H9 (cell line): ENCODE measurements at regions not wholly inside any gene's neighbourhood (a gene's known extent, or its start where the extent isn't known, plus 50 kb on each side); places are given as distances from the start of the nearest gene placed in this dataset.
A peak's percentile ranks its signal among the peaks of the same experiment; 100 is the strongest.

Experiments used
- DNase-seq: peaks from one replicate; pipeline ENCODE4 v3.0.0-alpha.2; 2017
- H2AFZ ChIP-seq: one replicate; pipeline ENCODE4 v1.6.1; 2013; ENCODE audit warnings: mild to moderate bottlenecking, low read length, control low read depth, moderate library complexity
- H2AK5ac ChIP-seq: 2 replicates; pipeline ENCODE4 v1.6.1; 2013; ENCODE audit warnings: low read length, control low read depth, mixed read lengths; ENCODE audit not compliant: insufficient read length
- H2BK120ac ChIP-seq: one replicate; pipeline ENCODE4 v1.6.1; 2013; ENCODE audit warnings: low read depth, mild to moderate bottlenecking, low read length, control low read depth, inconsistent platforms; ENCODE audit not compliant: poor library complexity, severe bottlenecking
- H2BK12ac ChIP-seq: 2 replicates; pipeline ENCODE4 v1.6.1; 2013; ENCODE audit warnings: low read length, control low read depth, mixed read lengths, low read depth; ENCODE audit not compliant: insufficient read length
- H2BK15ac ChIP-seq: 2 replicates; pipeline ENCODE4 v1.6.1; 2013; ENCODE audit warnings: low read depth, low read length, control low read depth
- H2BK20ac ChIP-seq: one replicate; pipeline ENCODE4 v1.6.1; 2013; ENCODE audit warnings: low read depth, mild to moderate bottlenecking, low read length, control low read depth, inconsistent platforms; ENCODE audit not compliant: poor library complexity, severe bottlenecking
- H2BK5ac ChIP-seq: 2 replicates; pipeline ENCODE4 v1.6.1; 2013; ENCODE audit warnings: low read length, control low read depth, mixed read lengths; ENCODE audit not compliant: insufficient read length
- H3K14ac ChIP-seq: 2 replicates; pipeline ENCODE4 v1.6.1; 2013; ENCODE audit warnings: low read length, control low read depth; ENCODE audit not compliant: insufficient read depth
- H3K18ac ChIP-seq: 2 replicates; pipeline ENCODE4 v1.6.1; 2013; ENCODE audit warnings: low read depth, mild to moderate bottlenecking, mixed read lengths, low read length, control low read depth; ENCODE audit not compliant: insufficient read length
- H3K23ac ChIP-seq: 2 replicates; pipeline ENCODE4 v1.6.1; 2013; ENCODE audit warnings: low read length, control low read depth, mixed read lengths, low read depth; ENCODE audit not compliant: insufficient read length
- H3K23me2 ChIP-seq: 2 replicates; pipeline ENCODE4 v1.6.1; 2013; ENCODE audit warnings: low read depth, mild to moderate bottlenecking, mixed read lengths, low read length, control low read depth; ENCODE audit not compliant: insufficient read length, poor library complexity, severe bottlenecking
- H3K27ac ChIP-seq: 2 replicates; pipeline ENCODE4 v1.5.1; 2013; ENCODE audit warnings: low read length, control low read depth, mixed read lengths, low read depth; ENCODE audit not compliant: insufficient read length
- H3K27me3 ChIP-seq: 2 replicates; pipeline ENCODE4 v1.6.1; 2013; ENCODE audit warnings: low read length, control low read depth, inconsistent platforms; ENCODE audit not compliant: insufficient read depth
- H3K4ac ChIP-seq: 2 replicates; pipeline ENCODE4 v1.6.1; 2013; ENCODE audit warnings: low read depth, mild to moderate bottlenecking, control low read depth, inconsistent platforms, low read length, moderate library complexity
- H3K4me1 ChIP-seq: 2 replicates; pipeline ENCODE4 v1.6.1; 2013; ENCODE audit warnings: low read length, control low read depth, inconsistent platforms; ENCODE audit not compliant: insufficient read depth
- H3K4me2 ChIP-seq: 2 replicates; pipeline ENCODE4 v1.6.1; 2013; ENCODE audit warnings: low read length, control low read depth, mixed read lengths; ENCODE audit not compliant: insufficient read length, insufficient read depth
- H3K56ac ChIP-seq: 2 replicates; pipeline ENCODE4 v1.6.1; 2013; ENCODE audit warnings: low read depth, mild to moderate bottlenecking, mixed read lengths, low read length, control low read depth; ENCODE audit not compliant: insufficient read length
- H3K79me1 ChIP-seq: 2 replicates; pipeline ENCODE4 v1.6.1; 2013; ENCODE audit warnings: low read depth, mild to moderate bottlenecking, moderate library complexity, low read length, control low read depth, inconsistent platforms; ENCODE audit not compliant: insufficient read depth, poor library complexity, severe bottlenecking
- H3K79me2 ChIP-seq: 2 replicates; pipeline ENCODE4 v1.6.1; 2013; ENCODE audit warnings: low read length, control low read depth, inconsistent platforms; ENCODE audit not compliant: insufficient read depth
- H3K9ac ChIP-seq: 2 replicates; pipeline ENCODE4 v1.6.1; 2013; ENCODE audit warnings: low read length, control low read depth, mixed read lengths; ENCODE audit not compliant: insufficient read length; ENCODE audit errors: extremely low read depth
- H3K9me3 ChIP-seq: one replicate; pipeline ENCODE4 v1.6.1; 2013; ENCODE audit warnings: low read depth, low read length, inconsistent platforms; ENCODE audit not compliant: control insufficient read depth
- H3T11ph ChIP-seq: one replicate; pipeline ENCODE4 v1.6.1; 2013; ENCODE audit warnings: mild to moderate bottlenecking, low read length, control low read depth, inconsistent platforms
- H4K20me1 ChIP-seq: one replicate; pipeline ENCODE4 v1.6.1; 2013; ENCODE audit not compliant: control insufficient read depth, insufficient read length, insufficient read depth
- H4K5ac ChIP-seq: 2 replicates; pipeline ENCODE4 v1.6.1; 2013; ENCODE audit warnings: low read depth, mild to moderate bottlenecking, mixed read lengths, low read length, control low read depth; ENCODE audit not compliant: insufficient read length
- H4K8ac ChIP-seq: replicated peaks from 2 replicates; pipeline ENCODE4 v1.6.1; 2013; ENCODE audit warnings: low read length, control low read depth, mixed read lengths, low read depth; ENCODE audit not compliant: insufficient read length
- H4K91ac ChIP-seq: 2 replicates; pipeline ENCODE4 v1.6.1; 2013; ENCODE audit warnings: low read depth, mild to moderate bottlenecking, moderate library complexity, mixed read lengths, low read length, control low read depth; ENCODE audit not compliant: insufficient read length
- H3K27ac Mint-ChIP-seq, 3 experiments: 2 replicates in 2 of 3; 3 replicates in 1 of 3; pipeline ENCODE4 v1.8.0; 2020 to 2021; ENCODE audit warnings: mixed read lengths in 3 of 3, mild to moderate bottlenecking in 1 of 3, moderate library complexity in 1 of 3
- H3K27me3 Mint-ChIP-seq: 2 replicates; pipeline ENCODE4 v1.8.0; 2021; ENCODE audit warnings: low read depth, mild to moderate bottlenecking, moderate library complexity, mixed read lengths
- H3K36me3 Mint-ChIP-seq, 3 experiments: 2 replicates in 2 of 3; 3 replicates in 1 of 3; pipeline ENCODE4 v1.8.0; 2020 to 2021; ENCODE audit warnings: low read depth in 3 of 3, mixed read lengths in 3 of 3; ENCODE audit not compliant: insufficient read depth in 1 of 3
- H3K4me1 Mint-ChIP-seq, 2 experiments: 2 replicates each; pipeline ENCODE4 v1.8.0; 2020; ENCODE audit warnings: mixed read lengths in 2 of 2
- H3K4me3 Mint-ChIP-seq, 2 experiments: 2 replicates in 1 of 2; 3 replicates in 1 of 2; pipeline ENCODE4 v1.8.0; 2020 to 2021; ENCODE audit warnings: mild to moderate bottlenecking in 2 of 2, mixed read lengths in 2 of 2, moderate library complexity in 1 of 2
- H3K9me3 Mint-ChIP-seq, 2 experiments: 2 replicates in 1 of 2; 3 replicates in 1 of 2; pipeline ENCODE4 v1.8.0; 2020; ENCODE audit warnings: mild to moderate bottlenecking in 2 of 2, mixed read lengths in 2 of 2, moderate library complexity in 1 of 2
- CTCF ChIP-seq: fragments of 200-600 bp; sonication (generic); conservative IDR thresholded peaks from 3 replicates; pipeline ENCODE4 v1.8.0; 2021; ENCODE audit warnings: antibody characterized with exemption, mild to moderate bottlenecking
- WGBS: extraction: QIAGEN DNeasy Blood & Tissue Kit; methylation state at CpG from one replicate; pipeline ENCODE4 v1.1.7; 2013; ENCODE audit warnings: missing lambda C conversion rate, low lambda C conversion rate, mixed read lengths; ENCODE audit not compliant: insufficient read length; ENCODE audit errors: extremely low coverage; 5-methylcytosine and 5-hydroxymethylcytosine counted together

- Histone ChIP-seq H2BK15ac (no peak overlapping the region), H4K8ac (no peak overlapping the region), H3K23me2 (no peaks in the 10 kb centered on the region), H2AFZ (no peak overlapping the region), H3K79me1 (no peaks in the 10 kb centered on the region), H4K20me1 (no peaks in the 10 kb centered on the region), H2BK120ac (no peak overlapping the region), H2AK5ac (no peak overlapping the region), H2BK20ac (no peak overlapping the region), H3K4ac (no peak overlapping the region), H3K18ac (no peak overlapping the region), H3K23ac (no peak overlapping the region), H3K27me3 (no peaks in the 10 kb centered on the region), H3K9ac (no peak overlapping the region), H3K4me1 (no peaks in the 10 kb centered on the region), H3K27ac (no peak overlapping the region), H3K9me3 (no peaks in the 10 kb centered on the region), H3K4me2 (no peak overlapping the region), H3K14ac (no peak overlapping the region), H3K56ac (no peak overlapping the region), H3K79me2 (no peaks in the 10 kb centered on the region), H2BK12ac (no peak overlapping the region), H4K5ac (no peak overlapping the region), H4K91ac (no peak overlapping the region), H2BK5ac (no peak overlapping the region), H3T11ph (no peak overlapping the region)
- DNase-seq: no peak
- WGBS: no CpG with 5 or more reads among the region's 5 CpGs
- Mint-ChIP-seq H3K36me3 (peaks cover 0 to 25% (median 2%) of the 10 kb centered on the region in 3 experiments; a peak in 3 of 7 replicates), H3K27me3 (peaks cover 6% of the 10 kb centered on the region), H3K4me3 (no peak overlapping the region), H3K27ac (peak overlapping the region in 1 of 3 experiments; percentile 57; a peak in 1 of 7 replicates), H3K4me1 (peaks cover 20 to 23% of the 10 kb centered on the region in 2 experiments), H3K9me3 (peaks cover 9 to 12% of the 10 kb centered on the region in 2 experiments)
- no peak for TF ChIP-seq CTCF
These were observed 56.9 kb upstream of the SPRY1 start for GRCh38 chr4:123339507-123340380.
